Loucy (cell line): ENCODE measurements at regions not wholly inside any gene's neighbourhood (a gene's known extent, or its start where the extent isn't known, plus 50 kb on each side); places are given as distances from the start of the nearest gene placed in this dataset.

Experiments
- CTCF ChIP-seq: fragments of 200-600 bp; sonication (generic); conservative IDR thresholded peaks from 2 replicates; pipeline ENCODE4 v1.5.1; 2014; ENCODE audit warnings: mild to moderate bottlenecking, antibody characterized with exemption, low read length
- EZH2phosphoT487 ChIP-seq: fragments of 200-600 bp; IDR thresholded peaks from 2 replicates; pipeline ENCODE4 v1.6.1; 2018; ENCODE audit warnings: antibody characterized with exemption, mild to moderate bottlenecking, moderate library complexity, borderline replicate concordance

GRCh38 chr1:60171801-60172200 lies 98.2 kb upstream of the C1orf87 start:
- TF ChIP-seq CTCF (no peak), EZH2phosphoT487 (no peak)
